ENCODE measurements at regions not wholly inside any gene's neighbourhood (a gene's known extent, or its start where the extent isn't known, plus 50 kb on each side); places are given as distances from the start of the nearest gene placed in this dataset.

GRCh38 chr4:133574248-133574647 lies 425.2 kb downstream of the PCDH10 start:
- H3K9me3 ChIP-seq (ENCODE audit: control insufficient read depth, low read depth, low read length): no peaks in the 10 kb centered on the region

More at GRCh38 chr4:133574248-133574647, 425.2 kb downstream of the PCDH10 start:
- H3K4me1 ChIP-seq (ENCODE audit: insufficient read depth, low read length): no peaks in the 10 kb centered on the region
- no peak overlapping the region for H2BK120ac ChIP-seq (ENCODE audit: low read depth, low read length, poor library complexity, severe bottlenecking)
- no peak overlapping the region for H3K23ac ChIP-seq (ENCODE audit: insufficient read length, low read depth, low read length)
- no peak overlapping the region for H3K27ac ChIP-seq (ENCODE audit: insufficient read length, low read depth, low read length)
- H2BK20ac ChIP-seq (ENCODE audit: low read depth, low read length, poor library complexity, severe bottlenecking): no peak overlapping the region
- no peaks in the 10 kb centered on the region for H3K79me1 ChIP-seq (ENCODE audit: insufficient read depth, low read depth, low read length, poor library complexity, severe bottlenecking)
- no peak overlapping the region for H2BK5ac ChIP-seq (ENCODE audit: insufficient read length, low read length)
- H3K4me2 ChIP-seq (ENCODE audit: insufficient read depth, insufficient read length, low read length): no peak overlapping the region
- H4K5ac ChIP-seq (ENCODE audit: insufficient read length, low read depth, low read length): no peak overlapping the region
- H3K4me3 Mint-ChIP-seq: no peak overlapping the region
- peaks cover 3 to 4% of the 10 kb centered on the region in 2 experiments; a peak in 3 of 5 replicates for H3K9me3 Mint-ChIP-seq
- peaks cover 3 to 15% (median 12%) of the 10 kb centered on the region in 3 experiments; a peak in 5 of 7 replicates for H3K36me3 Mint-ChIP-seq (ENCODE audit: insufficient read depth in 1 of 3, low read depth in 3 of 3)
- no peak overlapping the region for H3T11ph ChIP-seq (ENCODE audit: low read length)
- H3K4ac ChIP-seq (ENCODE audit: low read depth, low read length): no peak overlapping the region
- no peaks in the 10 kb centered on the region for H3K4me1 Mint-ChIP-seq
- no peak overlapping the region for H4K91ac ChIP-seq (ENCODE audit: insufficient read length, low read depth, low read length)
- no peak overlapping the region for H2AK5ac ChIP-seq (ENCODE audit: insufficient read length, low read length)
- no peak overlapping the region for H4K8ac ChIP-seq (replicated peaks; ENCODE audit: insufficient read length, low read depth, low read length)
- no peaks in the 10 kb centered on the region for H3K27me3 Mint-ChIP-seq (ENCODE audit: low read depth)
- H2BK12ac ChIP-seq (ENCODE audit: insufficient read length, low read depth, low read length): no peak overlapping the region
- no peak overlapping the region for H2AFZ ChIP-seq (ENCODE audit: low read length)
- no peak overlapping the region for H3K27ac Mint-ChIP-seq
- no peak for DNase-seq
- no peak overlapping the region for H3K56ac ChIP-seq (ENCODE audit: insufficient read length, low read depth, low read length)
- no peaks in the 10 kb centered on the region for H4K20me1 ChIP-seq (ENCODE audit: control insufficient read depth, insufficient read depth, insufficient read length)
- H3K9ac ChIP-seq (ENCODE audit: extremely low read depth, insufficient read length, low read length): no peak overlapping the region
- H3K14ac ChIP-seq (ENCODE audit: insufficient read depth, low read length): no peak overlapping the region
- no peak overlapping the region for H2BK15ac ChIP-seq (ENCODE audit: low read depth, low read length)
- H3K23me2 ChIP-seq (ENCODE audit: insufficient read length, low read depth, low read length, poor library complexity, severe bottlenecking): no peaks in the 10 kb centered on the region
- no peak overlapping the region for H3K18ac ChIP-seq (ENCODE audit: insufficient read length, low read depth, low read length)
- TF ChIP-seq, protein P1, sequence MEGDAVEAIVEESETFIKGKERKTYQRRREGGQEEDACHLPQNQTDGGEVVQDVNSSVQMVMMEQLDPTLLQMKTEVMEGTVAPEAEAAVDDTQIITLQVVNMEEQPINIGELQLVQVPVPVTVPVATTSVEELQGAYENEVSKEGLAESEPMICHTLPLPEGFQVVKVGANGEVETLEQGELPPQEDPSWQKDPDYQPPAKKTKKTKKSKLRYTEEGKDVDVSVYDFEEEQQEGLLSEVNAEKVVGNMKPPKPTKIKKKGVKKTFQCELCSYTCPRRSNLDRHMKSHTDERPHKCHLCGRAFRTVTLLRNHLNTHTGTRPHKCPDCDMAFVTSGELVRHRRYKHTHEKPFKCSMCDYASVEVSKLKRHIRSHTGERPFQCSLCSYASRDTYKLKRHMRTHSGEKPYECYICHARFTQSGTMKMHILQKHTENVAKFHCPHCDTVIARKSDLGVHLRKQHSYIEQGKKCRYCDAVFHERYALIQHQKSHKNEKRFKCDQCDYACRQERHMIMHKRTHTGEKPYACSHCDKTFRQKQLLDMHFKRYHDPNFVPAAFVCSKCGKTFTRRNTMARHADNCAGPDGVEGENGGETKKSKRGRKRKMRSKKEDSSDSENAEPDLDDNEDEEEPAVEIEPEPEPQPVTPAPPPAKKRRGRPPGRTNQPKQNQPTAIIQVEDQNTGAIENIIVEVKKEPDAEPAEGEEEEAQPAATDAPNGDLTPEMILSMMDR (conservative IDR thresholded peaks at IDR 0.05): no peak
- H3K27me3 ChIP-seq (ENCODE audit: insufficient read depth, low read length): no peaks in the 10 kb centered on the region
- H3K79me2 ChIP-seq (ENCODE audit: insufficient read depth, low read length): no peaks in the 10 kb centered on the region
- no CpG with 5 or more reads among the region's 1 CpG for WGBS (ENCODE audit: extremely low coverage, insufficient read length, low lambda C conversion rate)

All from H9 (cell line).